GM21825 (cell line): ENCODE measurements at regions not wholly inside any gene's neighbourhood (a gene's known extent, or its start where the extent isn't known, plus 50 kb on each side); places are given as distances from the start of the nearest gene placed in this dataset.
"Not testable (repeated sequence)": the region's sequence is repeated elsewhere in the genome, so short reads cannot be mapped to it uniquely, and the experiment has no call there.

ENCODE experiments used
- ATAC-seq: cut with Tn5 transposase; IDR thresholded peaks from one replicate; pipeline ENCODE4 v1.9.1; 2021; ENCODE audit warnings: mild to moderate bottlenecking, moderate library complexity; ENCODE audit not compliant: unreplicated experiment

DNA sequence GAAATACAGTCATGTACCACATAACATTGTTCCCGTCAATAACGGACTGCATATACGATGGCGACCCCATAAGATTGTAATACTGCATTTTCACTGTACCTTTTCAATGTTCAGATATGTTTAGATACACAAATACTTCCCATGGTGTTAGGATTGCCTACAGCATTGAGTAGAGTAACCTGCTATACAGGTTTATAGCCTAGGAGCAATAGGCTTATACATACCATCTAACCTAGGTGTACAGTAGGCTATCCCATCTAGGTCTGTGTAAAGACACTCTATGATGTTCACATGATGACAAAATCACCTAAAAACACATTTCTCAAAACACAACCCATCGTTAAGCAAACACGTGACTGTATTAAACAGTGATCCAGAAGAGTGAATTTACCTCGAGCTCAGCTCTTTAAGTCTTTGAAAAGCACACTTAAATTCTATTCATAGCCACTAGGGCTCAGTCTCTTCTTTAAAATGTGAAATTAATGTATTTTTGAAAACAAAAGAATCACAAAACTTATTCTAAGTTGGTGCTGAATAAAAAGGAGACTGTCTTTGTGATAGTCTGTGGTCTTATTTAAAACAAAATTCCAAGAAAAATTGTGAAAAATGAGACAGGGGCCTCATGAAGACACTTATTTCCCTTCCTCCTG, 239.1 kb upstream of the ARID2 start:
- ATAC-seq = no peak

DNA sequence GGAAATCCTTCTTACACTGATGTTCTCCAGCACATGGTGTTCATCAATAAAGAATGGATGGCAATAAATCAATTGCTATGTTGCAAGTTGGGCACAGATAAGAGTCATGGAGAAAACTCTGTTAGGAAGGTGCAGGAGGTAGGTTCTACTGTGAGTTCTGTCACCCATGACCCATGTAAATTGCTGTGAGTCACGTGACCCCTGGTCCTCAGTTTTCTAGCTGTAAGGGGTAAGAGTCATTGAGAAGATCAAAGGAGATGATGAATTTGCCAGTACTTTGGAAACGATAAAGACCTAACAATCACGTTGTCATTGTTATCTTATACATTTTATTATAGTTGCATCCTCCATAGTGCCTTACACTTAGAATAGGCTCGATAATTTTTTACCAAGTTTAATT, 235.2 kb upstream of the ARID2 start:
- ATAC-seq = no peak

- no peak for ATAC-seq
Measured at GRCh38 chr12:45498645-45499044, 230.9 kb upstream of the ARID2 start.

DNA sequence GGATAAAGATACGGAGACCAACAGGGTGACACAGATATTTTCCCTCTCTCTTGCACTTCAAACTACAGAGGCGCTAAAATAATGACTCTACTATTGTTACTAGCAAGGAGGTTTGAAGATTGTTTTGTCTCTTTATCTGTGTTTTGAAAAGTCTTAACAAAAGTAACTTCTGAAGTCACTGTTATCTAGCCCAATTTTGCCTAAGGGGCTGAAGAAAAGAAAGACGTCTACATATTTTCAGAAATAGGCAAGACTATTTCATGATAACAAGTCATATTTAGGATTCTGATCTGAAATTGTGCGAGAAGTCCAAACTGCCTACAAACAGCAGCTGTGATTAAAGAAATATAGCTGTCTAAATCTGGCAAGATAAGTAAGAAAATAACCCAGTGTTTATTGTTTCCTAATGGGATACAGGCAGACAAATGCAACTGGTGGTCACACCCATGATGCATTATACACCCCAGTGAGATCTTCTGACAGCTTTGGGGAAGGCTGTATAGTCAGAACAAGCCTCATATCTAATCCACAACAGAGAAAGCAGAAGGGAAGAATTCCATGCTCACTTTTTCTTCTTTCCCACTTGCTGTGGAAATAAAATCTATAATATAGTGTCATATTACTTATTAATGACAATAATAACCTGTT, 226.9 kb upstream of the ARID2 start:
- no peak for ATAC-seq

- no peak for ATAC-seq
Measured at GRCh38 chr12:45503899-45504298, 225.6 kb upstream of the ARID2 start.

GRCh38 chr12:45504316-45505010, 225.0 kb upstream of the ARID2 start:
- ATAC-seq = no peak

DNA sequence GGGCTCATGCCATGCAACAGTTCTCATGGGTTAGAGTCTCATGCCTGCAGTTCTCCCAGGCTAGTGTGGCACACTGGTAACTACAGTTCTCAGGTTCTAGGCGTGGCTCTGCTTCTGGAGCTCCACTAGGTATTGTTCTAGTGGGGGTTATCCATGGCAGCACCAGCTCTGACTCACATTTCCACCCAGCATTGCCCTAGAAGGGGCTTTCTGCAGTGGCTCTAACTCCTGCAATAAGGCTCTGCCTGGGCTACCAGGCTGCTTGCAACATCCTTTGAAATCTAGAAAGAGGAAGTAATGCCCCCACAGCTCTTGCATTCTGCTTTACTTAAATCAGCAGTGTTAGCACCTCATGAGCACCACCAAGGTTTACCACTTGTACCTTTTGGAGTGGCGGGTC, 220.3 kb upstream of the ARID2 start:
- ATAC-seq = no peak

GRCh38 chr12:45509621-45510020, 219.9 kb upstream of the ARID2 start:
- ATAC-seq = no peak

DNA sequence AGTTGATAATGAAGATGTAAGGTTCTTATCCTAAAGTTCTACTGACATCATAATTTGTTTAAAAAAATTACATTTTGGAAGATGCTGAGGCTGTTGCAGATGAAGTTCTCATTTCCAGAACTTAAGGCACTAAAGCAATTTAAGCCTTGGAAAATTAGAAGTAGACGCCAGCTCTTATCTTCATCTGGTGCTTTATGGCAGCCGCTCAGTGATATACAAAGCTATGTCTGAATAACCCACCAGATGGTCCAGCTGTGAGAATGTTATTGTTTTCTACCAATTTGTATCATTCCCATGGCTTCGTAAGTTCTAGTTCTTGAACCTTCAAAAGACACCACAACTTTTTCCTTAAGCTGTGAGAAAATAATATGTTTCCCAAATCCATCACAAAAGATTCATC, 212.1 kb upstream of the ARID2 start:
- ATAC-seq = no peak

DNA sequence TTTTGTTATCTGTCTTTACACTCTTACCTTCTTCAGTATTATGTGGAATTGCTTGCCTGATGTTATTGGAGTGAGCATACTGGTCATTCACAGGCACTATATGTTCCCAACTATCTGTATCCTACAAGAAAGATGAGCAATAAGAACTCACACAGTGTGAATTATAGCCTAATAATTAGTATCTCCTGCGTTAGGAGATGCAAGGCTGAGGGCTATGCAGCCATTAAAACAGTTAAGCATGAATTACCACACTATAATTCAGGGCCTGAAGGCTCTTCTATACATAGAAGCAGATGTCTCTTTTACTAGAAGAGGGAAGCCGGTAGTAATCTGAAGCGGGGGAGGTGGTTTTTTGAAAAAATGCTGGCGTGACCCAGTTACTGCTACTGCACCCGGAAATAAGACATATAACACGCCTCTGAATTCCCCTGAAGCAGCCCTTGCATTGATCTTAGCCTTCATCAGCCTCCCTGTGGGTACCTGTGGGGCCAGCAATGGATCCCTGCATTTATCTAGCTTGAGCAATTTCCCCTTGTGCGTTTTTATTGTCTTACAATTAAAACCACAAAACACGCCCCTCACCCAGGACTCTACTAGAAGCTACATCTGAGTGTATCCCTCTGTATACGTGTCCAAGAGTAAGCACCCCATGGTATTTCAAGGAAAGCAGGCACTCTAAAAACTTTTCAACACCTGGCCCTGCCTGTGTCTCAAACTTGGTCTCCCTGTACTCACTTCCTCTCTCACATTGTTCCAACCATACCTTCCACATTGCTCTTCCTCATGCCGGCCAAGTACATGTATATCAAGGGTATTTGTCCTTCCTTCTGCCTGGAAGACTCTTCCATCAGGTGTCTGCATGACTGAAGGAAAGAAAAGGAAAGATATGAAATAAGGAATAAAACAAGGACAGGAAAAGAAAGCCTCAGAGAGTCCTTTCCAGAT, 210.9 kb upstream of the ARID2 start:
- ATAC-seq = no peak

- ATAC-seq = no peak
Measured at GRCh38 chr12:45522227-45522626, 207.3 kb upstream of the ARID2 start.

DNA sequence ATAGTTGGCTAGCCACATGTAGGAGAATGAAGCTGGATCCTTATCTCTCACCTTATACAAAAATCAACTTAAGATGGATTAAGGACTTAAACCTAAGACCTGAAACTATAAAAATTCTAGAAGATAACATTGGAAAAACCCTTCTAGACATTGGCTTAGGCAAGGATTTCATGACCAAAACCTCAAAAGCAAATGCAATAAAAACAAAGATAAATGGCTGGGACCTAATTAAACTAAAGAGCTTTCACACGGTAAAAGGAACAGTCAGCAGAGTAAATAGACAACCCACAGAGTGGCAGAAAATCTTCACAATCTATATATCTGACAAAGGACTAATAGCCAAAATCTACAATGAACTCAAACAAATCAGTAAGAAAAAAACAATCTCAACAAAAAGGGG, 202.7 kb upstream of the ARID2 start:
- not testable (repeated sequence) for ATAC-seq

DNA sequence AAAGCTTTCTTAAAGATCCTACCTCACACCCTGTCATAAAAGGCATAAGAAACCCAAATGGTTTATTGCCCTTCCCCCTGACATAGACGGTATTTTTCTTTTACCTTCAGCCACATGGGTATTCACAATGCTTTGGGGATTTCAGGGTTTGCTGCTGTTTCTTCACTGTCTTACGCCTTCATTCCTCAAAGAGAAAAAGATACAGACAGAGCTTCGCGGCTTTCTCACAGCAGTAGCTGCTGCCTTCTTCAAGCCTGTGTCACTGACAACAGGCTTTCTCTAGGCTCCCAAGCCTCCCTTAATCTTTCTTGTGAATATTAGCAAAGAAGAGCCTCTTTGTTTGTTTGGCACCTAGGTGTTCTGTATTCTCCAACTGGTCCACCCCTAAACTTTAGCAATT, 197.4 kb upstream of the ARID2 start:
- no peak for ATAC-seq

- no peak for ATAC-seq
Measured at GRCh38 chr12:45535610-45536180, 193.8 kb upstream of the ARID2 start.

DNA sequence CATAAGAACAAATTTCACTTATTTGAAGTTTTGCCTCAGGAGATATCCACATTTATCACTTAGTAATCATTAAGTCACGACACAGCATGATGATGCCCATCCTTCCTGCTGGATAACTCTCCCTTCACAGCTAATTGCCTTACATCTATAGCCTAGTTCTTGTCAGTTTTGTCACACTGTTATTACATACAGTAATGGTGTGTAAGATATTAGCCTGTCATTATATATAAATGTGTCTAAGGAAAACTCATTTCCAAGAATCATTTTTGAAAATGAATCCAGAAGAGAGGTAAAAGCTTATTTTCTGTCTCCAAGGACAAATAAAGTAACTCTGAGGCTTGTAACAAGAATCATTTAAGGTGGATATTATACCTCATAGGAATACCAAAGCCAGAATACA, 193.2 kb upstream of the ARID2 start:
- no peak for ATAC-seq

- no peak for ATAC-seq
Measured at GRCh38 chr12:45540661-45541341, 188.7 kb upstream of the ARID2 start.

- peak; percentile 89 for ATAC-seq
Measured at GRCh38 chr12:45543887-45544286, 185.6 kb upstream of the ARID2 start.

DNA sequence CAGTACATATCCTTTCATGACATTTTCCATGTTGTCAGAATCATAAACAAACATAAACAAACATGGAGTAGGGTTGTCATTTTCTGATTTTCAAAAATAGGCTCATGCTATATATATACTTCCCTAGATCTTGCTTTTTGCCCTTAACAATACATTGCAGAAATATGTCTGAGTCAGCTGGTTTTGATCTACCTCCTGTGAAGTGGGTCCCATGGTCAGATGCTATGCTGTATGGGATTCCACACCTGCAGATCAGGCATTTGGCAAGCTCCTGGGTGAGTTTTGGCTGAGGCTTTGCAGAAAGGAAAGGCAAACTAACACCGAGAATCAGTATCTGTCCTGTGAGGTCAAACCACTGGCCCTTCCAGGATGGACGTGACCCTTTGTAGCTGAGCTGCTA, 183.0 kb upstream of the ARID2 start:
- ATAC-seq = no peak

- no peak for ATAC-seq
Measured at GRCh38 chr12:45547132-45547531, 182.4 kb upstream of the ARID2 start.

GRCh38 chr12:45547822-45548221, 181.7 kb upstream of the ARID2 start:
- no peak for ATAC-seq
